K562 (cell line): ENCODE measurements at regions not wholly inside any gene's neighbourhood (a gene's known extent, or its start where the extent isn't known, plus 50 kb on each side); places are given as distances from the start of the nearest gene placed in this dataset.

ENCODE experiments used
- ATAC-seq: fragments of 200-7000 bp; cut with Tn5 transposase; 3 replicates; pipeline ENCODE4 v1.9.1; 2020; ENCODE audit warnings: moderate library complexity
- BruUV-seq: library from RNA; stranded (reverse); fragments of 400-500 nt; replicated peaks from 2 replicates; lab custom pipeline; 2021; lab: Mats Ljungman, UMichigan
- CTCF ChIA-PET: fragments of 300-600 bp; formaldehyde crosslinking; extraction: SDS; loops from one replicate; lab custom pipeline; 2021; ENCODE audit warnings: low intra/inter-chr PET ratio; lab: Yijun Ruan, JAX
- POLR2A ChIA-PET: fragments of 300-600, 350-650 bp; sonication (Branson Sonifier 250); formaldehyde crosslinking; extraction: SDS; loops from one replicate; lab custom pipeline; 2021; ENCODE audit warnings: antibody characterized with exemption, inconsistent platforms; lab: Yijun Ruan, JAX
- DNase-seq, 4 experiments: peaks; one replicate each; pipeline versions ENCODE4 v3.0.0 to v3.0.0-alpha.2; 2011 to 2018; ENCODE audit warnings: low spot score in 3 of 4, mixed read lengths in 3 of 4; ENCODE audit errors: extremely low read depth in 1 of 4
- FAIRE-seq: peaks from 2 replicates; lab custom pipeline; 2011; peaks lifted over from hg19 to GRCh38; lab: Jason Lieb, UNC
- H2AFZ ChIP-seq: 2 replicates; pipeline ENCODE4 v1.6.0; 2011; ENCODE audit warnings: low read depth, low read length, control low read depth, inconsistent platforms
- H3K27ac ChIP-seq: fragments of 200-600 bp; 3 replicates; pipeline ENCODE4 v1.8.0; 2011; ENCODE audit warnings: low read depth, mild to moderate bottlenecking, control low read depth, inconsistent platforms, low read length, moderate library complexity, mixed read lengths; ENCODE audit errors: extremely low read depth
- H3K27me3 ChIP-seq, 2 experiments: fragments of 300-600 bp in 1 of 2; 2 replicates in 1 of 2; 3 replicates in 1 of 2; pipeline versions ENCODE4 v1.6.0 to v1.8.0; 2011; ENCODE audit warnings: inconsistent platforms in 2 of 2, low read length in 2 of 2, mild to moderate bottlenecking in 1 of 2, mixed read lengths in 1 of 2, moderate library complexity in 1 of 2; ENCODE audit not compliant: control insufficient read depth in 2 of 2, insufficient read depth in 2 of 2
- H3K36me3 ChIP-seq: fragments of 300-600 bp; 3 replicates; pipeline ENCODE4 v1.8.0; 2011; ENCODE audit warnings: mild to moderate bottlenecking, low read length, inconsistent platforms; ENCODE audit not compliant: control insufficient read depth, insufficient read depth
- H3K4me1 ChIP-seq, 2 experiments: fragments of 200-600 bp in 1 of 2; replicated peaks in 1 of 2; 2 replicates in 1 of 2; 3 replicates in 1 of 2; pipeline versions ENCODE4 v1.5.1 to v1.8.0; 2011; ENCODE audit warnings: inconsistent platforms in 2 of 2, low read length in 2 of 2, mild to moderate bottlenecking in 1 of 2, mixed read lengths in 1 of 2, moderate library complexity in 1 of 2; ENCODE audit not compliant: control insufficient read depth in 2 of 2, insufficient read depth in 2 of 2
- H3K4me2 ChIP-seq: 2 replicates; pipeline ENCODE4 v1.6.1; 2011; ENCODE audit warnings: low read length, control low read depth, inconsistent platforms, mixed read lengths; ENCODE audit not compliant: insufficient read depth
- H3K4me3 ChIP-seq: fragments of 200-600 bp; sonication (generic), shearing (Covaris generic); 2 replicates; pipeline ENCODE4 v1.5.1; 2016; ENCODE audit warnings: control low read depth, inconsistent platforms
- H3K79me2 ChIP-seq: fragments of 200-600 bp; 3 replicates; pipeline ENCODE4 v1.8.0; 2011; ENCODE audit warnings: low read length, inconsistent platforms; ENCODE audit not compliant: control insufficient read depth, insufficient read depth
- H3K9ac ChIP-seq, 2 experiments: 2 replicates each; pipeline versions ENCODE4 v1.6.0 to v1.6.1; 2011; ENCODE audit warnings: low read depth in 2 of 2, low read length in 2 of 2, control low read depth in 1 of 2, inconsistent platforms in 1 of 2, mild to moderate bottlenecking in 1 of 2, mixed read lengths in 1 of 2; ENCODE audit not compliant: insufficient read depth in 1 of 2
- H3K9me1 ChIP-seq: one replicate; pipeline ENCODE4 v1.6.0; 2011; ENCODE audit warnings: inconsistent platforms, mild to moderate bottlenecking, low read length, moderate library complexity; ENCODE audit not compliant: control insufficient read depth, insufficient read depth
- H3K9me3 ChIP-seq: replicated peaks from 2 replicates; pipeline ENCODE4 v1.5.1; 2011; ENCODE audit warnings: low read depth, low read length, inconsistent platforms; ENCODE audit not compliant: control insufficient read depth, insufficient read depth
- H4K20me1 ChIP-seq: replicated peaks from 2 replicates; pipeline ENCODE4 v1.6.1; 2011; ENCODE audit warnings: low read length, inconsistent platforms, mixed read lengths; ENCODE audit not compliant: control insufficient read depth, insufficient read depth
- CEBPG ChIP-seq, 3 experiments: fragments of 200-800 bp in 1 of 3; sonication (Bioruptor generic) in 1 of 3; sonication (generic) in 1 of 3; formaldehyde crosslinking in 1 of 3; IDR thresholded peaks in 2 of 3; conservative IDR thresholded peaks in 1 of 3; 2 replicates each; pipeline versions ENCODE4 v1.6.1 to v1.8.0; 2016 to 2022; ENCODE audit warnings: missing compliant biosample characterization in 2 of 3, missing genetic modification characterization in 2 of 3, mild to moderate bottlenecking in 1 of 3, missing genetic modification reagents in 1 of 3
- IFI16 ChIP-seq: fragments of 250-450 bp; sonication (Bioruptor Pico); IDR thresholded peaks from 2 replicates; pipeline ENCODE4 v2.1.2; 2022; ENCODE audit warnings: mild to moderate bottlenecking, inconsistent platforms
- NFIC ChIP-seq: fragments of 450-650 bp; IDR thresholded peaks from 2 replicates; pipeline ENCODE4 v1.6.1; 2017; ENCODE audit warnings: mild to moderate bottlenecking, inconsistent platforms
- NR1H2 ChIP-seq: sonication (generic); formaldehyde crosslinking; IDR thresholded peaks from 2 replicates; pipeline ENCODE4 v1.4.0; 2020; ENCODE audit warnings: mild to moderate bottlenecking, missing genetic modification reagents
- ZBTB7A ChIP-seq: IDR thresholded peaks from 2 replicates; pipeline ENCODE4 v1.6.1; 2011; ENCODE audit warnings: low read depth, mild to moderate bottlenecking, low read length, moderate library complexity, borderline replicate concordance; ENCODE audit not compliant: control insufficient read depth
- ZNF124 ChIP-seq: sonication (generic); formaldehyde crosslinking; IDR thresholded peaks from 2 replicates; pipeline ENCODE4 v1.8.1; 2022; ENCODE audit warnings: missing genetic modification reagents
- ZNF717 ChIP-seq: fragments of 250-450 bp; sonication (Bioruptor Pico); IDR thresholded peaks from 2 replicates; pipeline ENCODE4 v1.5.0; 2021
- ZNF830 ChIP-seq: fragments of 250-450 bp; sonication (Bioruptor Pico); IDR thresholded peaks from 2 replicates; pipeline ENCODE4 v1.5.0; 2021; ENCODE audit warnings: mild to moderate bottlenecking
- WGBS: fragments of 100-300 bp; shearing (Covaris generic); methylation state at CpG from one replicate; pipeline ENCODE4 v1.1.6; 2016; ENCODE audit warnings: low coverage, mixed read lengths; ENCODE audit not compliant: insufficient coverage; ENCODE audit errors: missing lambda C conversion rate; 5-methylcytosine and 5-hydroxymethylcytosine counted together
- in situ Hi-C: fragments of 300-500 bp; cut with MboI; formaldehyde crosslinking; loops from 4 replicates; pipeline ENCODE4 v1.15.0; 2018; ENCODE audit warnings: inconsistent platforms, mixed read lengths
- intact Hi-C: fragments of 100-400 bp; cut with micrococcal nuclease; formaldehyde crosslinking; loops from 2 replicates; pipeline ENCODE4 v1.14.2; 2022
- TF ChIP-seq, protein P1 (sequence below): fragments of 250-450 bp; sonication (Bioruptor Pico); IDR thresholded peaks from 2 replicates; pipeline ENCODE4 v1.4.0; 2020

DNA sequence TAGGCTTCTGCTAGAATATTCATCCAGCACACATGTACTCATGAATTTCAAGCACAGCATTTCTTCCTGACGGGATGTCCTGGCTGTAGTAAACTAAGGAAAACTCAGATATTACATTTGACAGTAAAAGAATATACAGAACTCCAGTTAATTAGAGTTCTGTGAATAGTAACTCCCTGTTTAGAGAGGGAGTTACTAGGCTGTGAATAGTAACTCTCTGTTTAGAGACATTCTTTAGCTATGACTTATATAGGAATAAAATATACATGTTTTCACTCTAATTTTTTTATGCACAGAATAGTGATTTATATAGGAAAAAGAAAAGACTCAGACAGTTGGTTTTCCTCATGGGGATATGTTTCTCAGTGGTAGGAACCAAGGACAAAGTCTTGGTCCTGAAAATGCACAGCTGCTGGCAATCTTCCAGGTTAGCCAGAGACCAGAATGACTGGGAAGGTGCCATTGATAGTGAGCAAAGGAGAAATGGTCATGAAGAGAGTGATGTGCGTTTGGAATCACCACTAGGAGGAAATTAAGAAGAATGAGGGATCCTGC is 480.7 kb upstream of the THBS1 start:
- ChIA-PET CTCF (no interaction called here), POLR2A (no interaction called here)
- intact Hi-C loops: no loop called here
- Histone ChIP-seq H3K27me3 (no peaks in the 10 kb centered on the region; a peak in 1 of 5 replicates), H3K4me3 (no peak overlapping the region), H3K27ac (no peak overlapping the region), H3K36me3 (no peaks in the 10 kb centered on the region), H3K9me1 (no peaks in the 10 kb centered on the region), H3K9me3 (no peaks in the 10 kb centered on the region), H3K4me1 (no peaks in the 10 kb centered on the region), H3K79me2 (no peaks in the 10 kb centered on the region), H3K9ac (no peak overlapping the region), H3K4me2 (no peak overlapping the region), H2AFZ (no peak overlapping the region), H4K20me1 (no peaks in the 10 kb centered on the region)
- BruUV-seq: no TSS peak
- no peak for DNase-seq
- in situ Hi-C loops: no loop called here
- ATAC-seq: no peak
- WGBS: 0% methylated on average over 2 of the region's 2 CpGs
- FAIRE-seq: no peak
- TF ChIP-seq NFIC (peak; percentile 42), ZNF124 (CRISPR knock-in tag) (no peak)
- TF ChIP-seq, all 486 proteins: peak for 1

DNA sequence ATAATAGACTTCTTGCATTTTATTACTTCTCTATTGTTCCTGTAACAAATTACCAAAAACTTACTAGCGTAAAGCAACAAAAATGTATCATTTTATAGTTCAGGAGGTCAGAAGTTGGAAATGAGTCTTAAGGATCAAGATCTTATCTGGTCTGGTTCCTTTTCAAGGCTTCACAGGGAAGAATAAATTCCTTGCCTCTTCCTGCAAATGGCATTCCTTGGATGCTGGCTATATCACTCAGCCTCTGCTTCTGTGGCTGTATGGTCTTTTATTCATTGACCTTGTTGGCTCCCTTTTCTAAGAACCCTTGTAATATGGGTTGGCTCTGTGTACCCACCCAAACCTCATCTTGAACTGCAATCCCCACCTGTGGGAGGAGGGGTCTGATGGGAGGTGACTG is 478.4 kb upstream of the THBS1 start:
- BruUV-seq: no TSS peak
- Histone ChIP-seq H4K20me1 (no peaks in the 10 kb centered on the region), H3K4me1 (no peaks in the 10 kb centered on the region), H3K36me3 (no peaks in the 10 kb centered on the region), H3K9ac (no peak overlapping the region), H3K4me3 (no peak overlapping the region), H2AFZ (no peak overlapping the region), H3K9me3 (no peaks in the 10 kb centered on the region), H3K4me2 (no peak overlapping the region), H3K27ac (no peak overlapping the region), H3K79me2 (no peaks in the 10 kb centered on the region), H3K27me3 (no peaks in the 10 kb centered on the region), H3K9me1 (no peaks in the 10 kb centered on the region)
- in situ Hi-C loops (no loop called here), intact Hi-C loops (no loop called here)
- WGBS: 0% methylated on average over 1 of the region's 1 CpG
- DNase-seq (no peak), ATAC-seq (no peak), FAIRE-seq (no peak)
- POLR2A ChIA-PET: no interaction called here
- CTCF ChIA-PET: no interaction called here
- TF ChIP-seq, protein P1, sequence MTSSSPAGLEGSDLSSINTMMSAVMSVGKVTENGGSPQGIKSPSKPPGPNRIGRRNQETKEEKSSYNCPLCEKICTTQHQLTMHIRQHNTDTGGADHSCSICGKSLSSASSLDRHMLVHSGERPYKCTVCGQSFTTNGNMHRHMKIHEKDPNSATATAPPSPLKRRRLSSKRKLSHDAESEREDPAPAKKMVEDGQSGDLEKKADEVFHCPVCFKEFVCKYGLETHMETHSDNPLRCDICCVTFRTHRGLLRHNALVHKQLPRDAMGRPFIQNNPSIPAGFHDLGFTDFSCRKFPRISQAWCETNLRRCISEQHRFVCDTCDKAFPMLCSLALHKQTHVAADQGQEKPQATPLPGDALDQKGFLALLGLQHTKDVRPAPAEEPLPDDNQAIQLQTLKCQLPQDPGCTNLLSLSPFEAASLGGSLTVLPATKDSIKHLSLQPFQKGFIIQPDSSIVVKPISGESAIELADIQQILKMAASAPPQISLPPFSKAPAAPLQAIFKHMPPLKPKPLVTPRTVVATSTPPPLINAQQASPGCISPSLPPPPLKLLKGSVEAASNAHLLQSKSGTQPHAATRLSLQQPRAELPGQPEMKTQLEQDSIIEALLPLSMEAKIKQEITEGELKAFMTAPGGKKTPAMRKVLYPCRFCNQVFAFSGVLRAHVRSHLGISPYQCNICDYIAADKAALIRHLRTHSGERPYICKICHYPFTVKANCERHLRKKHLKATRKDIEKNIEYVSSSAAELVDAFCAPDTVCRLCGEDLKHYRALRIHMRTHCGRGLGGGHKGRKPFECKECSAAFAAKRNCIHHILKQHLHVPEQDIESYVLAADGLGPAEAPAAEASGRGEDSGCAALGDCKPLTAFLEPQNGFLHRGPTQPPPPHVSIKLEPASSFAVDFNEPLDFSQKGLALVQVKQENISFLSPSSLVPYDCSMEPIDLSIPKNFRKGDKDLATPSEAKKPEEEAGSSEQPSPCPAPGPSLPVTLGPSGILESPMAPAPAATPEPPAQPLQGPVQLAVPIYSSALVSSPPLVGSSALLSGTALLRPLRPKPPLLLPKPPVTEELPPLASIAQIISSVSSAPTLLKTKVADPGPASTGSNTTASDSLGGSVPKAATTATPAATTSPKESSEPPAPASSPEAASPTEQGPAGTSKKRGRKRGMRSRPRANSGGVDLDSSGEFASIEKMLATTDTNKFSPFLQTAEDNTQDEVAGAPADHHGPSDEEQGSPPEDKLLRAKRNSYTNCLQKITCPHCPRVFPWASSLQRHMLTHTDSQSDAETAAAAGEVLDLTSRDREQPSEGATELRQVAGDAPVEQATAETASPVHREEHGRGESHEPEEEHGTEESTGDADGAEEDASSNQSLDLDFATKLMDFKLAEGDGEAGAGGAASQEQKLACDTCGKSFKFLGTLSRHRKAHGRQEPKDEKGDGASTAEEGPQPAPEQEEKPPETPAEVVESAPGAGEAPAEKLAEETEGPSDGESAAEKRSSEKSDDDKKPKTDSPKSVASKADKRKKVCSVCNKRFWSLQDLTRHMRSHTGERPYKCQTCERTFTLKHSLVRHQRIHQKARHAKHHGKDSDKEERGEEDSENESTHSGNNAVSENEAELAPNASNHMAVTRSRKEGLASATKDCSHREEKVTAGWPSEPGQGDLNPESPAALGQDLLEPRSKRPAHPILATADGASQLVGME (CRISPR knock-in tag): no peak
- TF ChIP-seq NR1H2 (no peak), ZBTB7A (no peak), ZNF717 (CRISPR knock-in tag) (no peak), IFI16 (CRISPR knock-in tag) (no peak), ZNF830 (no peak), CEBPG (CRISPR knock-in tag; IDR thresholded peaks at IDR 0.05) (no peak), CEBPG (tag; conservative IDR thresholded peaks at IDR 0.05 in 1 of 2, IDR thresholded peaks at IDR 0.05 in 1 of 2) (no peak)
